AG04450 (cell line): ENCODE measurements at regions not wholly inside any gene's neighbourhood (a gene's known extent, or its start where the extent isn't known, plus 50 kb on each side); places are given as distances from the start of the nearest gene placed in this dataset.

Source experiments
- CTCF ChIA-PET: fragments of 300-600, 350-600 bp; formaldehyde crosslinking; extraction: SDS; loops from one replicate; lab custom pipeline; 2022; ENCODE audit warnings: antibody characterized with exemption, inconsistent platforms; lab: Charles Lee
- POLR2A ChIA-PET: fragments of 350-600 bp; formaldehyde crosslinking; extraction: SDS; loops from one replicate; lab custom pipeline; 2021; ENCODE audit warnings: antibody characterized with exemption, inconsistent platforms; lab: Yijun Ruan, JAX
- DNase-seq: peaks from one replicate; pipeline ENCODE4 v3.0.0-alpha.2; 2011; ENCODE audit warnings: low read depth, low spot score
- H3K27ac ChIP-seq: one replicate; pipeline ENCODE4 v1.5.1; 2012; ENCODE audit warnings: low read depth, low read length, control low read depth
- H3K27me3 ChIP-seq: one replicate; pipeline ENCODE4 v1.6.0; 2012; ENCODE audit warnings: low read length; ENCODE audit not compliant: control insufficient read depth, insufficient read depth
- H3K4me3 ChIP-seq: 2 replicates; pipeline ENCODE4 v1.5.1; 2011; ENCODE audit warnings: mild to moderate bottlenecking, low read depth, low read length, control low read depth
- H3K9me3 ChIP-seq: 2 replicates; pipeline ENCODE4 v1.5.1; 2012; ENCODE audit warnings: low read length; ENCODE audit not compliant: control insufficient read depth, insufficient read depth
- CTCF ChIP-seq: IDR thresholded peaks from 2 replicates; pipeline ENCODE4 v1.5.1; 2011; ENCODE audit warnings: low read depth, low read length, control low read depth, inconsistent platforms

DNA sequence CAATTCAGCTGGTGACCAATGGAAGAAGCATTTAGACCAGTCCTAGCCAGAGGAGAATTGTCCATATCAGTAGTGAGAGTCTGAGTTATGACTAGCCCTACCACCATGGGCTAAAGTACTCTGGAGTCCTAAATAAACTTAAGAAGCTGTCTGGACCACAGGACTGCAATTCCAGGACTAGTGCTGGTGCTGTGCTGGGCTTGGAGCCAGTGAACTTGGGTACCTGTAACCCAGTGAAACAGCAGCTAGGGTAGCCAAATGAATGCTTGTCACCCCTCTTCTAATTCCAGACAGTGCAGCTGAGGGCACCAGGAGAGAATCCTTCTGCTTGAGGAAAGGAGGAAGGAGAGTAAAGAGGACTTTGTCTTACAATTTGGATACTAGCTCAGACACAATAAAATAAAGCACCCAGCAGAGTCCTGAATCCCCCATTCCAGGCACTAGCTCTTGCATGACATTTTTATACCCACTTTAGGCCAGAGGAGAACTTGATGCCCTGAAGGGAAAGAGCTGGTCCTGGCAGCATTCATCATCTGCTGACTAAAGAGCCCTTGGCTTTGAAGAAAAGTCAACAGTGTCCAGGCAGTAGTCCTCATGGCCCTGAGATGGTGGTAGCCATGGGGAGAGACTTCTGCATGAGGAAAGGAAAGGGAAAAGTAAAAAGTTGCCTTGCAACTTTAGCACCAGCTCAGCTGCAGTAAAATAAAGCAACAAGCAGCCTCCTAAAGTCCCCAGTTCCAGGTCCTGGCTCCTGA is 2675.7 kb downstream of the PCDH7 start:
- no peak overlapping the region for H3K4me3 ChIP-seq
- no peak for DNase-seq
- ChIA-PET POLR2A (no interaction called here), CTCF (no interaction called here)
- no peak for TF ChIP-seq CTCF
- H3K27ac ChIP-seq: no peak overlapping the region
- no peaks in the 10 kb centered on the region for H3K27me3 ChIP-seq
- H3K9me3 ChIP-seq: peaks cover 3% of the 10 kb centered on the region; the same call in 1 of the 2 replicates

DNA sequence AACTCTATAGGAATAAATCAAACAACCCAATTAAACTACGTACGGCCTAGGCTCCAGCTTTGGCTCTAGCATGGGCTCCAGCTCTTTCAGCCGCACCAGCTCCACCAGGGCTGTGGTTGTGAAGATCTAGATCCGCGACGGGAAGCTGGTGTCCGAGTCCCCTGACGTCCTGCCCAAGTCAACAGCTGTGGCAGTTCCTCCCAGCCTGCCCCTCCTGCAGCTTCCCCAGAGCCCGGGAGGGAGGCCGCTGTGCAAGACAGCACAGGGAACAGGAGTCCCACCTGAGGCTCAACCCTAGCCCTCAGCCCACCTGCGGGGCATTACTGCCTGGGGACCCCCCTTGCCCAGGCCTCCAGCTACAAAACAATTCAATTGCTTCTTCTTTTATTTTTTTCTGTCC is 2680.3 kb downstream of the PCDH7 start:
- H3K9me3 ChIP-seq: peaks cover 3% of the 10 kb centered on the region; the same call in 1 of the 2 replicates
- ChIA-PET CTCF (no interaction called here), POLR2A (no interaction called here)
- no peaks in the 10 kb centered on the region for H3K27me3 ChIP-seq
- no peak for TF ChIP-seq CTCF
- DNase-seq: no peak
- H3K27ac ChIP-seq: no peak overlapping the region
- no peak overlapping the region for H3K4me3 ChIP-seq

GRCh38 chr4:33407496-33407895 is 2687.3 kb downstream of the PCDH7 start:
- Histone ChIP-seq H3K9me3 (no peaks in the 10 kb centered on the region), H3K27ac (no peak overlapping the region), H3K4me3 (no peak overlapping the region), H3K27me3 (no peaks in the 10 kb centered on the region)
- CTCF ChIA-PET: no interaction called here
- no peak for TF ChIP-seq CTCF
- POLR2A ChIA-PET: no interaction called here
- no peak for DNase-seq

GRCh38 chr4:33411182-33411581 is 2691.0 kb downstream of the PCDH7 start:
- no peak for DNase-seq
- ChIA-PET CTCF (no interaction called here), POLR2A (no interaction called here)
- TF ChIP-seq CTCF: no peak
- Histone ChIP-seq H3K27ac (no peak overlapping the region), H3K4me3 (no peak overlapping the region), H3K9me3 (no peaks in the 10 kb centered on the region), H3K27me3 (no peaks in the 10 kb centered on the region)

GRCh38 chr4:33421887-33422286 is 2701.7 kb downstream of the PCDH7 start:
- Histone ChIP-seq H3K27ac (no peak overlapping the region), H3K4me3 (no peak overlapping the region), H3K9me3 (no peaks in the 10 kb centered on the region), H3K27me3 (no peaks in the 10 kb centered on the region)
- POLR2A ChIA-PET: no interaction called here
- DNase-seq: no peak
- TF ChIP-seq CTCF: no peak
- CTCF ChIA-PET: no interaction called here
